GM18907 (cell line): ENCODE measurements at regions not wholly inside any gene's neighbourhood (a gene's known extent, or its start where the extent isn't known, plus 50 kb on each side); places are given as distances from the start of the nearest gene placed in this dataset.

Source experiments
- ATAC-seq: cut with Tn5 transposase; IDR thresholded peaks from one replicate; pipeline ENCODE4 v1.9.1; 2021; ENCODE audit warnings: mild to moderate bottlenecking, moderate library complexity; ENCODE audit not compliant: unreplicated experiment

DNA sequence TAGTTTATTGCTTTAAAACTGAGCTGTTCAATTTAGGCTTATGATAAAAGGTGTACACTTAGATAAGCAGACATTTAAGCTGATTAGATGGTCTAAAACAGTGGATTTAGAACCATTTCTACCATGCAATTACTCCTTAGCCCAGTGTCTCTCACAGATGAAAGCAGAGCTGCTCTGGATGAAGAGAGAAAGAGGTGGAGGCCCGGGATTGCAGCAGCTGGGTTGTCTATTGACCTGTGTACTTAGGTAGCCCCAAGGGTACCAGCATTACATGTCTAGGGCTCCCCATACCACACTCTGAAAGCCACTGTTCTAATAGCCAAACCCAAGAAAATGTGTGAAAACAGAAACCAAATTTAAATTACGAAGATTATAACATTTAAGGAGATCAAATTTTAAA is 86.0 kb upstream of the GIMD1 start:
- ATAC-seq, result no peak

DNA sequence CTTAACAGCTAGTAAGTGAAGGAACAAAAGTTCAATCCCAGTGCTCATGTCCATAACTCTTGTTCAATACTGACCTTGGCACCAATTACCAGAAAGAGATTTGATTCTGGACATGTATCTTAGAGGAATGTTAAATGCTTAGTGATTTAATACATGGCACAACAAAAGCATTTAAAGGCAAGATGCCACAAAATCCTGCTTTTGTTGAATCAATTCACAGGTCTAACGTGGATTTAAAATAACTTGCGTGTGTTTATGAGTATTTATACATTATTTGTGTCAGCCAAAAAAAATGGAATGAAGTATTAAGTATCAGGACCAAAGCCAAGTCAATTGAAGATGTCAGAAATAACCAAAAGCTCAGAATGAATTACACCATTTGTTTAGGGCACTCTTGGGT is 85.4 kb upstream of the GIMD1 start:
- ATAC-seq, result no peak

- no peak for ATAC-seq
These were observed 82.5 kb upstream of the GIMD1 start for GRCh38 chr4:106451091-106451490.

DNA sequence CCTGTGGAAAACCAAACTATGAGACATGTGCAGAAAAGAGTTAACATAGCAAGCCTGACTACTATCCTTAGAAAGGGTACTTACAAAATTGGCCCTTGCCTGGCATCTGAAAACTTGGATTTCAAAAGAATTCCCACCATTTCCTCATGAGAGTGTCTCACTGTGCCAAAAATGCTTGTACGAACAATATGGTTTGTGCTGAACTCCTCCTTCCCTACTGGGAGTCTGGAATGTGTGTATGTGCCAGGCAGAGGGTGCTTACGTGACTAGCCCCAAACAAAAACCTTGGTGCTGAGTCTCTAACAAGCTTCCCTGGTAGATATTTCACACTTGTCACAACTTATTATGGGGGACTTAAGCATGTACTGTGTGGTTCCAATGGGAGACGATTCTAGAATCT is 81.7 kb upstream of the GIMD1 start:
- no peak for ATAC-seq

- ATAC-seq, result no peak
These were observed 76.0 kb upstream of the GIMD1 start for GRCh38 chr4:106444557-106444956.

GRCh38 chr4:106430797-106431196 is 62.2 kb upstream of the GIMD1 start:
- no peak for ATAC-seq

- ATAC-seq, result no peak
These were observed 61.3 kb upstream of the GIMD1 start for GRCh38 chr4:106429885-106430284.

- ATAC-seq, result no peak
These were observed 57.5 kb upstream of the GIMD1 start for GRCh38 chr4:106426069-106426468.

GRCh38 chr4:106425576-106425975 is 57.0 kb upstream of the GIMD1 start:
- no peak for ATAC-seq

- ATAC-seq, result no peak
These were observed 55.8 kb upstream of the GIMD1 start for GRCh38 chr4:106424426-106424825.

- no peak for ATAC-seq
These were observed 55.2 kb upstream of the GIMD1 start for GRCh38 chr4:106423791-106424190.

DNA sequence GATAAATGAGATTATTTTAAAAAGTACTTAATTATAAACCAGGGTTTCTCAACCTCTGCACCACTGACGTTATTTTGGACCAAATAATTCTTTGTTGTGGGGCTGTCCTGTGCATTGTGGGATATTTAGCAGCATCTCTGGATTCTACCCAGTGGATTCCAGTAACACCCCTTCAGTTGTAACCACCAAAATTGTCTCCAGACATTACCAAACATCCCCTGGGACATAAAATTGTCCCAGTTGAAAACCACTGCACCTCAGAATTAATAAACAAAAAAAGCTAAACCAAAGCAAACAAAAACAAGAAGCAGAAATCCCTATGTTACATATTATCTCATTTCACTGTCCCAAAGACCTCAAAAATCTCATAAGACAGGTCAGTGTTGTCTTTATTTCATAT is 54.2 kb upstream of the GIMD1 start:
- no peak for ATAC-seq

DNA sequence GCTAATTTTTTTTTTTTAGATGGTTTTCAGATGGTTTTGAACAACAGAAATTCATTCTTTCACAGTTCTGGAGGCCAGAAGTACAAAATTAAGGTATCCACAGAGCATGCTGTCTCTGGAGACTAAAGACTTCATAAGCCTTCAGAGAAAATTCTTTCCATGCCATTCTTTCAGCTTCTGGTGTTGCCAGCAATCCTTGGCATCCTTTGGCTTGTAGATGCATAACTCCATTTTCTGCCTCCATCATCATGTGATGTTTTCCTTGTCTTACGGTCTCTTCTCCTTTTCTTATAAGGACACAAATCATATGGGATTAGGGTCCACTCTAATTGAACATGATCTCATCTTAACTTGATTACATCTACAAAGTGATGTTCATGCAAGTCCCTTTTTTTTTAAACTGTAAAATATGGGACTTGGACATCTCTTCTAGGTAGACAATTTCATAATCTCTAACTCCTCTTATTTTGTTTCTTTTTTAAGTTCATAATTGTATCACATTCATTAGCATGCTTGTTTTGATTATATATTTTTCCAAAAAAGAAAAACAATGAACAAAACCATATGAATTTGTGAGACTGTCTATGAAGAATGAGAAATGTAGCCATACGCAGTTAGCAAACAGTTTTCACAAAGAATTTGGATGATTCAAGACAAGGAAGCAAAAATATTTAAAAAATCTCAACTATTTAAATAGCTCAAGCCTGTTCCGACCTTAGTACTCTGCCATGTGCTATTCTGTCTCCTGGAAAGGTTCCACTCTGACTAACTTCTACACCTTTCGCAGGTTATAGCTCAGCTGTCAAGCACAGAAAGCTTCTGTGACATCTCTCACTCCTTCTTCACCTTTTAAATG is 53.1 kb upstream of the GIMD1 start:
- no peak for ATAC-seq

GRCh38 chr4:106418444-106418843 is 49.9 kb upstream of the GIMD1 start:
- no peak for ATAC-seq
